Adipocyte (in vitro differentiated cells): ENCODE measurements at regions not wholly inside any gene's neighbourhood (a gene's known extent, or its start where the extent isn't known, plus 50 kb on each side); places are given as distances from the start of the nearest gene placed in this dataset.
"Not testable (repeated sequence)": the region's sequence is repeated elsewhere in the genome, so short reads cannot be mapped to it uniquely, and the experiment has no call there.

Experiments used
- DNase-seq: peaks from one replicate; pipeline ENCODE4 v3.0.0-alpha.2; 2015; ENCODE audit warnings: low read depth
- H3K27me3 ChIP-seq: replicated peaks from 2 replicates; pipeline ENCODE4 v1.7.0; 2013; ENCODE audit warnings: mild to moderate bottlenecking, low read length, moderate library complexity; ENCODE audit not compliant: control insufficient read depth, insufficient read depth
- H3K36me3 ChIP-seq: 2 replicates; pipeline ENCODE4 v1.7.0; 2013; ENCODE audit warnings: low read length, mild to moderate bottlenecking, moderate library complexity; ENCODE audit not compliant: control insufficient read depth, insufficient read depth, severe bottlenecking
- H3K4me1 ChIP-seq: 2 replicates; pipeline ENCODE4 v1.7.0; 2013; ENCODE audit warnings: mild to moderate bottlenecking, low read length, moderate library complexity; ENCODE audit not compliant: control insufficient read depth, insufficient read depth
- H3K4me3 ChIP-seq: 2 replicates; pipeline ENCODE4 v1.7.0; 2013; ENCODE audit warnings: mild to moderate bottlenecking, low read length, moderate library complexity
- H3K9ac ChIP-seq: 2 replicates; pipeline ENCODE4 v1.7.0; 2013; ENCODE audit warnings: mild to moderate bottlenecking, low read length, moderate library complexity
- H3K9me3 ChIP-seq: 2 replicates; pipeline ENCODE4 v1.7.0; 2013; ENCODE audit warnings: mild to moderate bottlenecking, low read length, moderate library complexity; ENCODE audit not compliant: control insufficient read depth

DNA sequence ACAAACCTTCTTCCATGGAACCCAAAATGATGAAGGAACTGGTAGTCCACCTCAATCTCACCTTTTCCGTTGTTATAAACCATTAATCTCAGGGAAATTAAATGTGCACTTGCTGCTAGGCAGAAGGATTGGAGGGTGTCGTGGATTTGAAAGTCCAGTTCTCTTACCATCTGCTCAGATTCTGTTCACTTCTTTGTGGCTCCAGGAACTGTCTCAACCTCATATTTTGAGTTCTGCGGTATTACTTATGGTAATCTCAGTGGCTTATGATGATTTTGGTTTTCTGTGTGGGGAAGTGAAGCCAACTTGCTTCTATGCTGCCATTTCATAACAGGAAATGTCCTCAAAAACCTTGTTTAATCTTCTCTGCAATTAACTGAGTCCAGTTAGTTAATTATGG is 136.4 kb downstream of the CDC14C start:
- Histone ChIP-seq H3K9me3 (peaks cover 8% of the 10 kb centered on the region), H3K9ac (no peak overlapping the region), H3K36me3 (no peaks in the 10 kb centered on the region), H3K4me1 (no peaks in the 10 kb centered on the region), H3K4me3 (no peak overlapping the region), H3K27me3 (no peaks in the 10 kb centered on the region)
- DNase-seq = no peak

DNA sequence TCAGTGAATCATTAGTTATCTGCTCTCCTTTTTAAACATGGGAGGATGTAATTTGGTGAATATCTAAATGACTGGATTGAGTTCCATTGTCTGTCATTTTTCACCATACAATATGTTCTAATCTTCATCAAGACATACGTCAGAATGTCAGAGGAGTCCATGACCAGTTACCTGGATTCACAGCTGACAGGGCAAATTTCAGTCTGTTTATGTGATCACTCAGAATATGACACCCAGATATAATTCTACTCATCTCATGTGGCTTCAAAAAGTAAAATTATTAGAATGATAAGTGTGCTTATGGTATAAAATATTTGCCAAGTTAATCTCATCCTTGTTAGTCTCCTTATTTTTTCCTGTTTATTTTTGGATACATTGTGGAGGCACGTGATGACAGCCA is 150.2 kb downstream of the CDC14C start:
- DNase-seq = no peak
- H3K27me3 ChIP-seq = no peaks in the 10 kb centered on the region
- no peak overlapping the region for H3K9ac ChIP-seq
- no peaks in the 10 kb centered on the region for H3K4me1 ChIP-seq
- H3K9me3 ChIP-seq = no peaks in the 10 kb centered on the region
- no peak overlapping the region for H3K4me3 ChIP-seq
- H3K36me3 ChIP-seq = no peaks in the 10 kb centered on the region

DNA sequence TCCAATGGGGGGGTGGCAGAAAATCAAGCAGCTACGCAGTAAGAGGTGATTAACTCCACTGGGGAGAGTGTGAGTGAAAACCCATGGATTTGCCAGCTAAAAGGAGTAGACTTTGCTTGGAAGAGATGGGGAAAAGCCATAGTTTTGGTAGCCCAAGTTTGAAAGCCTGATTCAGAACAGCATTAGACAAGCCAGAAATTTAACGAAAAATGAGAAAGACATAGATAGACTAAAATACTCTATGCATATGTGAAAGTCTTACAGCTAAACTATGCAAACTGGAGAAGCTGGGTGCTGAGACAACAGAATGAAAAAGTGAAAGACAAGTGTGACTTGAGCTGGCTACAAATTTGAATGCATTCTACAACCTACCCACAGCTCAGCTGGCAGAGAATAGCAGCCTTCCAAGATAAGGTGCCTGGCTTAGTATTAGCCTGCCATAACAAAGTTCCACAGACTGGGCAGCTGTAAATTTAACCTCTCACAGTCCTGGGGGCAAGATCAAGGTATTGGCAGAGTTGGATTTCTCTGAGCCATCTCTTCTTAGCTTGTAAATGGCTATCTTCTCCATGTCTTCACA is 156.6 kb downstream of the CDC14C start:
- no peak overlapping the region for H3K9ac ChIP-seq
- DNase-seq = no peak

GRCh38 chr7:49088017-49088416 is 163.7 kb downstream of the CDC14C start:
- H3K9me3 ChIP-seq = no peaks in the 10 kb centered on the region
- H3K4me3 ChIP-seq = no peak overlapping the region
- no peaks in the 10 kb centered on the region for H3K4me1 ChIP-seq
- H3K36me3 ChIP-seq = no peaks in the 10 kb centered on the region
- no peak for DNase-seq
- no peak overlapping the region for H3K9ac ChIP-seq
- no peaks in the 10 kb centered on the region for H3K27me3 ChIP-seq

More for the DNA sequence above, 156.6 kb downstream of the CDC14C start:
- H3K27me3 ChIP-seq = no peaks in the 10 kb centered on the region
- H3K4me3 ChIP-seq = no peak overlapping the region
- no peaks in the 10 kb centered on the region for H3K9me3 ChIP-seq
- H3K36me3 ChIP-seq = no peaks in the 10 kb centered on the region
- no peaks in the 10 kb centered on the region for H3K4me1 ChIP-seq

DNA sequence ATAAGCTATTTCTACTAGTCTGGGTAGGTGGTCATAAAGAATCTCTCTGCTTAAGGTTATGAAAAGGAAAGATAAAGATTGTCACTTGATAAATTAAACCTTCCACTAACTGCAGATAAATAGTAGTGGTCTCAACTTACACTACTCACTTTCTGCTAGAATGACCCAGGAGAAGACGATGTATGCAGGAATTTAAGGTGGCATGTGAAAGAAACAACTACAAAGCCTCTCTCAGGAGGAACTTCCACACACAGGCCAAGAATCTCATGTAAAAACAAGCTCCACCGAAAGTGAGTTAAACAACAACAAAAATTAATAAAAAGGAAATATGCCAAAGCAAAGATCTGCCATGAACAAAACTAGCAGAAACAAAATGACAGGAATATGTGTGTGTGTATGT is 165.4 kb downstream of the CDC14C start:
- Histone ChIP-seq H3K27me3 (no peaks in the 10 kb centered on the region), H3K4me1 (no peaks in the 10 kb centered on the region), H3K9me3 (no peaks in the 10 kb centered on the region), H3K36me3 (no peaks in the 10 kb centered on the region), H3K9ac (no peak overlapping the region), H3K4me3 (no peak overlapping the region)
- no peak for DNase-seq

DNA sequence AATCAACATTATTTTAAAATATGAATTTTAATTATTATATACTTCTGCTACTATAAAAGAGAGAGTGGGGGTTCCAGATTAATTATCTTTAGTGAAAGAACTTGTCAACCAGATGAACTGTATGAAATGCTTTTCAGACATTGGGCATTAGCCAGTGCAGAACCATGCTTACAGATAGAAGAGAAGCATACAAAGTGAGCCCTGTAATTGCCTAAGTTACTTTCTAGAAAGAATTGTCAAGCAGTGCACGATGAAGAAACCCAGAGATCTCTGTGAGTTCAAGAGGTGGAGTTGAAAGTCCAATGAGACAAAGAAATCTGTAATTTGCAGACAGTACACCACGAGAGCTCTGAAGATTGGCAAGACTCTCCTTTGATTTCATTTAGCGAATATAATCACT is 166.7 kb downstream of the CDC14C start:
- no peaks in the 10 kb centered on the region for H3K27me3 ChIP-seq
- H3K36me3 ChIP-seq = no peaks in the 10 kb centered on the region
- no peaks in the 10 kb centered on the region for H3K9me3 ChIP-seq
- H3K4me1 ChIP-seq = no peaks in the 10 kb centered on the region
- no peak overlapping the region for H3K9ac ChIP-seq
- DNase-seq = no peak
- no peak overlapping the region for H3K4me3 ChIP-seq

- DNase-seq = no peak
- H3K36me3 ChIP-seq = no peaks in the 10 kb centered on the region
- no peaks in the 10 kb centered on the region for H3K9me3 ChIP-seq
- no peaks in the 10 kb centered on the region for H3K27me3 ChIP-seq
- no peak overlapping the region for H3K9ac ChIP-seq
- no peak overlapping the region for H3K4me3 ChIP-seq
- H3K4me1 ChIP-seq = no peaks in the 10 kb centered on the region
Measured at GRCh38 chr7:49091519-49091918, 167.2 kb downstream of the CDC14C start.

- no peaks in the 10 kb centered on the region for H3K4me1 ChIP-seq
- no peaks in the 10 kb centered on the region for H3K36me3 ChIP-seq
- no peaks in the 10 kb centered on the region for H3K9me3 ChIP-seq
- H3K9ac ChIP-seq = no peak overlapping the region
- no peak for DNase-seq
- no peaks in the 10 kb centered on the region for H3K27me3 ChIP-seq
- no peak overlapping the region for H3K4me3 ChIP-seq
Measured at GRCh38 chr7:49093218-49093617, 168.9 kb downstream of the CDC14C start.

DNA sequence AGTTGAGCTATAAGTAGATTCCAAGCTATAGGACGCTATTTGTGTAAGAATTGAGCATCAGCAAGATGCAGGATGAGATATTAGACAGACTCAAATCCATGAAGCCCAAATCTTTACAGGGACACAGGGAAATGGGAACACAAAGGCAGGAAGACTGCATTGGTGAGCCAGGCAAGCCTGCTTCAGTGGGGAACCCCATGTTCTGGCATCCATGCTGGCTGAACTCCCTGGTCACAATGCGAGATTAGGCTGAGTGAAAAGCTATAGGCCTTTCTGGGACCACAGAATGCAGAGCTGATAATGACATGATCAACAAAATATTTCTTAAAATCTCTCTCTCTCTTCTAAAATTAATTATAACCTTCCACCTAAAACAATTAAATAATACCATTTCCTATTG is 170.5 kb downstream of the CDC14C start:
- Histone ChIP-seq H3K4me1 (no peaks in the 10 kb centered on the region), H3K9me3 (no peaks in the 10 kb centered on the region), H3K4me3 (no peak overlapping the region), H3K9ac (no peak overlapping the region), H3K27me3 (no peaks in the 10 kb centered on the region), H3K36me3 (no peaks in the 10 kb centered on the region)
- DNase-seq = no peak

- Histone ChIP-seq H3K36me3 (no peaks in the 10 kb centered on the region), H3K9me3 (no peaks in the 10 kb centered on the region), H3K4me1 (no peaks in the 10 kb centered on the region), H3K27me3 (no peaks in the 10 kb centered on the region), H3K4me3 (no peak overlapping the region), H3K9ac (no peak overlapping the region)
- no peak for DNase-seq
Measured at GRCh38 chr7:49099587-49100326, 175.4 kb downstream of the CDC14C start.

GRCh38 chr7:49100908-49101740 is 176.8 kb downstream of the CDC14C start:
- DNase-seq, H3K27me3 ChIP-seq, H3K4me3 ChIP-seq: not testable (repeated sequence)

More at GRCh38 chr7:49100908-49101740, 176.8 kb downstream of the CDC14C start:
- not testable (repeated sequence) for H3K36me3 ChIP-seq, H3K9me3 ChIP-seq, H3K9ac ChIP-seq, H3K4me1 ChIP-seq
